NCI-H2196 (cell line): ENCODE measurements at regions not wholly inside any gene's neighbourhood (a gene's known extent, or its start where the extent isn't known, plus 50 kb on each side); places are given as distances from the start of the nearest gene placed in this dataset.

Source experiments
- DNase-seq: peaks from one replicate; lab custom pipeline; 2025; ENCODE audit not compliant: unreplicated experiment; lab: John Stamatoyannopoulos, UW

DNA sequence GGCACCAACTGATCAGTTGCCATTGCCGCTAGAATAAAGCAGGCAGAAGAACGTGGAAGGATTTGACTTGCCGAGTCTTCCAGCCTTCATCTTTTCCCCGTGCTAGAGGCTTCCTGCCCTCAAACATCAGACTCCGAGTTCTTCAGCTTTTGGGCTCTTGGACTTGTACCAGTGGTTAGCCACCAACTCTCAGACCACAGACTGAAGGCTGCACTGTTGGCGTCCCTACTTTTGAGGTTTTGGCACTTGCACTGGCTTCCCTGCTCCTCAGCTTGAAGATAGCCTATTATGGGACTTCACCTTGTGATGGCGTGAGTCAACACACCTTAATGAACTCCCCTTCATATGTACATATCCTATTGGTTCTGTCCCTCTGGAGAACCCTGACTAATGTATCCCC is 57.3 kb upstream of the KCND2 start:
- DNase-seq: no peak

DNA sequence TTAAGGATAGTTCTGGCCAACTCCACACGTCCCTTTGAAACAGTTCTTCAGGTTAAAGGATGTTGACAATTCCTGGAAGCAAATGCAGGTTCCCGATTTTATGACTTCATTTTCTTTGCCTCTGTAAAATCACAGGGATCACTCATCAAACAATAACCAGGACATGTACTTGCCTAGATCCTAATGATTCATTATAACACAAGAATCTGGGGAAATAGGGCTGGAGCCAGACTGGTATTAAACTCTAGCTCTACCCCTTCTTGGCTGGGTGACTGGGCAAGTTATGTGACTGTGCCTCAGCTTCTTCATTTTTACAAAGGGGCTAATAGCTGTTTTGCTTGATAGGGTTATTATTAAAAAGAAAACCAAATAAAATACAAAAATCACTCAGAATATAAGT is 56.0 kb upstream of the KCND2 start:
- no peak for DNase-seq

DNA sequence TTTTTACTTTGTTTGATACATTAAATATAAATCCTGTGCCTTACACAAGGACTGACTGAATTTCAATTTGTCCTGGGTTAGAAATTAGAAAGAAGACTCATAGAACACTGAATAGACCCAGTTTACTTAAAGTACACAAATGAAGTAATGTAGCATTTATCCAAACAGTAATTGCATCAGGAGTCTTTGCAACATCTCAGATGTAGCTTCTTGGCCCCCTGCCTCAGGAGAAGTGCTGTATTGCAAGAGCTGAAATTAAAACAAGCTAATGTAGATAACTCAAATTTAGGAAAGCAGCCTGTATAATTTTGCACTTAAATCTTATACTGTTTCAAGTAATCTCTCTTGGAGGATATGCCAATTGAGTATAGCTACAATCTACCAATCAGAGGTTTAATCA is 54.3 kb upstream of the KCND2 start:
- DNase-seq: no peak

DNA sequence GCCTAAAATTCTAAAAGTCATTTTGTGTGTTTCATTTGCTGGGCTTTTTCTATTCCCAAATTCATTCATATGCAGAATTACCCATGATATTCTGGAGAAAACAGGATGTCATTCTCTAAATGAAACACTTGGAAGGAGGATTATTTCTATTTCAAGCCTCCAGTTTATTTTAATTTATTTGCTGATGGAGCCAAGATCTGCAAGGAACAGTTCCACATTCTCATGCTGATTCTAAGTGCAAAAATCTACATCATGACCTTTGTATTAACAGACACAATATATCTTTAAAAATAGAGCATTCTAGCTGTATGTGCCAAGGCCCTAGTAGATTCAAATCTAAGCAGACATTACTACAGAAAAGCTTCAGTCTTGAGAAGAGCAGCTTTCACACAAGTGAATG is 51.3 kb upstream of the KCND2 start:
- DNase-seq: no peak
